HepG2 (cell line): ENCODE measurements at regions not wholly inside any gene's neighbourhood (a gene's known extent, or its start where the extent isn't known, plus 50 kb on each side); places are given as distances from the start of the nearest gene placed in this dataset.

Experiments
- ATAC-seq: fragments of 200-7000 bp; cut with Tn5 transposase; 3 replicates; pipeline ENCODE4 v1.9.1; 2020; ENCODE audit warnings: mild to moderate bottlenecking, moderate library complexity
- BruUV-seq: library from RNA; stranded (reverse); fragments of 400-500 nt; replicated peaks from 2 replicates; lab custom pipeline; 2021; lab: Mats Ljungman, UMichigan
- CTCF ChIA-PET: fragments of 300-600 bp; formaldehyde crosslinking; extraction: SDS; loops from one replicate; lab custom pipeline; 2021; ENCODE audit warnings: low total read pairs, inconsistent platforms, low intra/inter-chr PET ratio; lab: Yijun Ruan, JAX
- POLR2A ChIA-PET: fragments of 350-600 bp; sonication (Branson Sonifier 250); formaldehyde crosslinking; loops from one replicate; lab custom pipeline; 2020; ENCODE audit warnings: antibody characterized with exemption, inconsistent platforms; lab: Yijun Ruan, JAX
- DNase-seq: peaks from one replicate; pipeline ENCODE4 v3.0.0-alpha.2; 2015; ENCODE audit warnings: low spot score
- FAIRE-seq: peaks from 3 replicates; lab custom pipeline; 2011; peaks lifted over from hg19 to GRCh38; lab: Jason Lieb, UNC
- H2AFZ ChIP-seq: one replicate; pipeline ENCODE4 v1.6.1; 2011; ENCODE audit warnings: low read length, inconsistent platforms
- H3K27ac ChIP-seq: fragments of 300-600 bp; 3 replicates; pipeline ENCODE4 v1.8.0; 2011; ENCODE audit warnings: mixed run types, mild to moderate bottlenecking, mixed read lengths, low read length, inconsistent platforms; ENCODE audit not compliant: insufficient read depth; ENCODE audit errors: extremely low read length
- H3K27me3 ChIP-seq, 2 experiments: fragments of 200-600 bp in 1 of 2; 2 replicates in 1 of 2; 3 replicates in 1 of 2; pipeline versions ENCODE4 v1.6.0 to v1.8.0; 2011; ENCODE audit warnings: low read length in 2 of 2, mild to moderate bottlenecking in 2 of 2, moderate library complexity in 2 of 2, inconsistent platforms in 1 of 2; ENCODE audit not compliant: insufficient read depth in 2 of 2, control insufficient read depth in 1 of 2
- H3K36me3 ChIP-seq, 2 experiments: fragments of 200-600 bp in 1 of 2; replicated peaks in 1 of 2; 2 replicates in 1 of 2; 3 replicates in 1 of 2; pipeline versions ENCODE4 v1.5.1 to v1.8.0; 2011; ENCODE audit warnings: low read length in 2 of 2, inconsistent platforms in 1 of 2; ENCODE audit not compliant: insufficient read depth in 2 of 2, control insufficient read depth in 1 of 2
- H3K4me1 ChIP-seq: 2 replicates; pipeline ENCODE4 v1.5.1; 2012; ENCODE audit warnings: low read length, inconsistent platforms; ENCODE audit not compliant: insufficient read depth
- H3K4me2 ChIP-seq: 2 replicates; pipeline ENCODE4 v1.6.0; 2011; ENCODE audit warnings: low read depth, low read length, inconsistent platforms
- H3K4me3 ChIP-seq, 3 experiments: fragments of 200-600 bp in 1 of 3; sonication (generic), shearing (Covaris generic) in 1 of 3; replicated peaks in 1 of 3; 2 replicates each; pipeline ENCODE4 v1.5.1; 2011 to 2016; ENCODE audit warnings: low read length in 3 of 3, inconsistent platforms in 2 of 3, low read depth in 2 of 3, mild to moderate bottlenecking in 2 of 3, control low read depth in 1 of 3, mixed read lengths in 1 of 3; ENCODE audit not compliant: insufficient read depth in 1 of 3
- H3K79me2 ChIP-seq: one replicate; pipeline ENCODE4 v1.6.1; 2011; ENCODE audit warnings: low read length, inconsistent platforms; ENCODE audit not compliant: insufficient read depth
- H3K9ac ChIP-seq: 2 replicates; pipeline ENCODE4 v1.6.0; 2011; ENCODE audit warnings: mild to moderate bottlenecking, low read depth, low read length, inconsistent platforms; ENCODE audit not compliant: insufficient read depth
- H3K9me3 ChIP-seq: 2 replicates; pipeline ENCODE4 v1.5.1; 2012; ENCODE audit warnings: mild to moderate bottlenecking, low read length
- H4K20me1 ChIP-seq: 2 replicates; pipeline ENCODE4 v1.6.0; 2011; ENCODE audit warnings: inconsistent platforms, mild to moderate bottlenecking, low read length, moderate library complexity; ENCODE audit not compliant: insufficient read depth
- FOXA1 ChIP-seq, 2 experiments: fragments of 450-650 bp in 1 of 2; sonication (generic) in 1 of 2; formaldehyde crosslinking in 1 of 2; IDR thresholded peaks; 2 replicates each; pipeline versions ENCODE4 v1.4.0 to v1.6.1; 2016 to 2020; ENCODE audit warnings: missing genetic modification reagents in 1 of 2
- HOXA5 ChIP-seq: sonication (generic); formaldehyde crosslinking; IDR thresholded peaks from 2 replicates; pipeline ENCODE4 v1.4.0; 2020; ENCODE audit warnings: missing genetic modification reagents
- HOXD1 ChIP-seq: sonication (generic); formaldehyde crosslinking; IDR thresholded peaks from 2 replicates; pipeline ENCODE4 v1.5.0; 2020; ENCODE audit warnings: missing genetic modification reagents
- MED13 ChIP-seq: sonication (generic); formaldehyde crosslinking; IDR thresholded peaks from 2 replicates; pipeline ENCODE4 v1.5.0; 2020; ENCODE audit warnings: missing genetic modification reagents
- NCOR1 ChIP-seq: fragments of 200-600 bp; sonication (generic); IDR thresholded peaks from 2 replicates; pipeline ENCODE4 v1.7.0; 2017; ENCODE audit warnings: antibody characterized with exemption, low read length, borderline replicate concordance
- SKI ChIP-seq: fragments of 450-650 bp; IDR thresholded peaks from one replicate; pipeline ENCODE4 v1.6.1; 2018; ENCODE audit warnings: mild to moderate bottlenecking; ENCODE audit not compliant: partially characterized antibody
- SOX6 ChIP-seq, 2 experiments: fragments of 450-650 bp in 1 of 2; sonication (generic) in 1 of 2; formaldehyde crosslinking in 1 of 2; IDR thresholded peaks; 2 replicates each; pipeline versions ENCODE4 v1.4.0 to v1.6.1; 2017 to 2020; ENCODE audit warnings: antibody characterized with exemption in 1 of 2, mild to moderate bottlenecking in 1 of 2, missing genetic modification reagents in 1 of 2
- SUZ12 ChIP-seq: fragments of 150-350 bp; IDR thresholded peaks from 2 replicates; pipeline ENCODE4 v1.6.1; 2014; ENCODE audit warnings: low read depth, low read length
- TFE3 ChIP-seq: IDR thresholded peaks from 2 replicates; pipeline ENCODE4 v1.6.1; 2016
- ZHX1 ChIP-seq: sonication (generic); formaldehyde crosslinking; IDR thresholded peaks from 2 replicates; pipeline ENCODE4 v1.8.1; 2022; ENCODE audit warnings: low read depth, mild to moderate bottlenecking, missing genetic modification reagents
- ZMYM4 ChIP-seq: sonication (generic); formaldehyde crosslinking; IDR thresholded peaks from 2 replicates; pipeline ENCODE4 v1.8.1; 2023; ENCODE audit warnings: mild to moderate bottlenecking, missing genetic modification reagents
- ZNF12 ChIP-seq: sonication (generic); formaldehyde crosslinking; IDR thresholded peaks from 2 replicates; pipeline ENCODE4 v1.5.0; 2020; ENCODE audit warnings: missing genetic modification reagents
- ZNF383 ChIP-seq: sonication (generic); formaldehyde crosslinking; IDR thresholded peaks from 2 replicates; pipeline ENCODE4 v1.4.0; 2020; ENCODE audit warnings: missing genetic modification reagents, mild to moderate bottlenecking, borderline replicate concordance
- ZNF556 ChIP-seq: sonication (generic); formaldehyde crosslinking; IDR thresholded peaks from 2 replicates; pipeline ENCODE4 v1.4.0; 2020; ENCODE audit warnings: mild to moderate bottlenecking, missing genetic modification reagents, borderline replicate concordance
- ZNF564 ChIP-seq: sonication (generic); formaldehyde crosslinking; IDR thresholded peaks from 2 replicates; pipeline ENCODE4 v1.8.1; 2023; ENCODE audit warnings: mild to moderate bottlenecking, missing genetic modification reagents
- ZNF570 ChIP-seq: sonication (generic); formaldehyde crosslinking; IDR thresholded peaks from 2 replicates; pipeline ENCODE4 v1.4.0; 2020; ENCODE audit warnings: mild to moderate bottlenecking, missing genetic modification reagents, borderline replicate concordance
- ZNF850 ChIP-seq: sonication (generic); formaldehyde crosslinking; conservative IDR thresholded peaks from 2 replicates; pipeline ENCODE4 v1.9.0; 2021; ENCODE audit warnings: mild to moderate bottlenecking, missing genetic modification reagents
- WGBS: methylation state at CpG from one replicate; pipeline ENCODE4 v1.1.6; 2017; ENCODE audit warnings: low lambda C conversion rate; 5-methylcytosine and 5-hydroxymethylcytosine counted together
- in situ Hi-C: cut with HindIII; loops from 2 replicates; pipeline ENCODE4 v1.10.0; 2017; ENCODE audit warnings: low pct_unique_long_range_greater_than_20kb; ENCODE audit not compliant: extremely low pct_ligation_motif_present
- intact Hi-C: fragments of 100-400 bp; cut with micrococcal nuclease; formaldehyde crosslinking; loops from one replicate; pipeline ENCODE4 v1.10.0; 2022; ENCODE audit not compliant: unreplicated experiment
- TF ChIP-seq, protein P1 (sequence below): sonication (generic); IDR thresholded peaks from 2 replicates; pipeline ENCODE4 v1.6.1; 2016; ENCODE audit warnings: low read depth, borderline replicate concordance

DNA sequence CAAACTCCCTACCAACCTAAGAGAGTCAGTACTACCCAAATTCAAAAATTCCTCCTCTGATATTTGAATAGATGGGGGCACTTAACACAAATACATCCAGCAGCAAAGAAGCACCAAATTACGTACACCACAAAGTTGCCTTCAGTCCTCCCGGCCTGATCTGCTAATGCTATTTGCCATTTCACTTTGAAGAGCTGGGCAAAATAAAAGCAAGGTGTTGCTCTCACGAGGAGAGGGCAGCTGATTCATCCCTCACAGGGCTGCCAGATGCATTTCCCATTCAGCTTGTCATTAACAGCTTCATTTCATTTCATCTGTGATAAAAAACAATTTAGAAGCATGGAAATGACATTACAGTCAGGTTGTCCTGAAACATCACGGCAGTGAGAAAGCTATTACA lies 283.4 kb upstream of the VEPH1 start (continued):
- TF ChIP-seq, protein P1, sequence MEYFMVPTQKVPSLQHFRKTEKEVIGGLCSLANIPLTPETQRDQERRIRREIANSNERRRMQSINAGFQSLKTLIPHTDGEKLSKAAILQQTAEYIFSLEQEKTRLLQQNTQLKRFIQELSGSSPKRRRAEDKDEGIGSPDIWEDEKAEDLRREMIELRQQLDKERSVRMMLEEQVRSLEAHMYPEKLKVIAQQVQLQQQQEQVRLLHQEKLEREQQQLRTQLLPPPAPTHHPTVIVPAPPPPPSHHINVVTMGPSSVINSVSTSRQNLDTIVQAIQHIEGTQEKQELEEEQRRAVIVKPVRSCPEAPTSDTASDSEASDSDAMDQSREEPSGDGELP, result no peak
- TF ChIP-seq MED13 (CRISPR knock-in tag), result no peak
- no peak for TF ChIP-seq SUZ12
- no peak for TF ChIP-seq ZNF570 (CRISPR knock-in tag)

- H3K9me3 ChIP-seq, result no peaks in the 10 kb centered on the region
- POLR2A ChIA-PET, result no interaction called here
- H3K27ac ChIP-seq, result no peak overlapping the region
- no peak overlapping the region for H3K9ac ChIP-seq
- ATAC-seq (no peak), DNase-seq (no peak), FAIRE-seq (no peak)
- intact Hi-C loops, result no loop called here
- no peak overlapping the region for H2AFZ ChIP-seq
- H3K4me1 ChIP-seq, result no peaks in the 10 kb centered on the region
- WGBS, result 2% methylated on average over 2 of the region's 2 CpGs
- no TSS peak for BruUV-seq
- H3K4me3 ChIP-seq, result no peak overlapping the region
- no peaks in the 10 kb centered on the region for H3K27me3 ChIP-seq
- CTCF ChIA-PET, result no interaction called here
- H3K36me3 ChIP-seq, result no peaks in the 10 kb centered on the region
- no peak overlapping the region for H3K4me2 ChIP-seq
- no peaks in the 10 kb centered on the region for H3K79me2 ChIP-seq
- H4K20me1 ChIP-seq, result no peaks in the 10 kb centered on the region
- in situ Hi-C loops, result no loop called here
- no peak for TF ChIP-seq ZNF556
- no peak for TF ChIP-seq ZHX1 (CRISPR knock-in tag)
- TF ChIP-seq SOX6 (IDR thresholded peaks at IDR 0.05), result no peak
- no peak for TF ChIP-seq SOX6 (CRISPR knock-in tag; IDR thresholded peaks at IDR 0.05)
- no peak for TF ChIP-seq MED13 (CRISPR knock-in tag)
- TF ChIP-seq ZNF383 (CRISPR knock-in tag), result no peak
- no peak for TF ChIP-seq ZNF12 (CRISPR knock-in tag)
- no peak for TF ChIP-seq TFE3 (CRISPR knock-in tag)
- no peak for TF ChIP-seq SKI
- TF ChIP-seq FOXA1 (IDR thresholded peaks at IDR 0.05), result no peak
- no peak for TF ChIP-seq FOXA1 (CRISPR knock-in tag; IDR thresholded peaks at IDR 0.05)
- no peak for TF ChIP-seq ZNF564
- TF ChIP-seq NCOR1, result no peak
- TF ChIP-seq ZMYM4 (CRISPR knock-in tag), result no peak
- TF ChIP-seq SUZ12, result no peak
- TF ChIP-seq HOXD1 (CRISPR knock-in tag), result no peak
- TF ChIP-seq HOXA5, result no peak
- no peak for TF ChIP-seq ZNF850 (CRISPR knock-in tag)
These were observed 283.0 kb upstream of the VEPH1 start for GRCh38 chr3:157786211-157786610.
